ENCODE measurements at regions not wholly inside any gene's neighbourhood (a gene's known extent, or its start where the extent isn't known, plus 50 kb on each side); places are given as distances from the start of the nearest gene placed in this dataset.

DNA sequence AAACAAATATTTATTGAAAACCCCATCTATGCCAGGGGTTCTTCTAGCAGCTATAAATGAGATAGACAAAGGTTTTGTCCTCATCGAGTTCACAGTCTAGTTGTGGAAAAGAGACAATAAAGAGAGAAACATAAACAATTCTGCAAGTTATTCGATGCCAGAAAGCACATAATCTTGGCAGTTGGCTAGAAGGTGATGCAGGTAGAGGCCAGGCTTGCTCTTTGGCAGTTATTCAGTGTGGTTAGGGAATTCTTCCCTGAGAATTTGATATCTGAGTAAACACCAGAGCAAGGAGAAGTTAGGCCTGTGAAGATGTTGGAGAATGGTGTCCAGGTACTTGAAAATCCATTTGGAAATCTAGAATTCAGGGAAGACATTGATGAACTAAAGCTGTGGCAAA, 547.4 kb downstream of the SLC4A3 start:
- TF ChIP-seq, protein P1, sequence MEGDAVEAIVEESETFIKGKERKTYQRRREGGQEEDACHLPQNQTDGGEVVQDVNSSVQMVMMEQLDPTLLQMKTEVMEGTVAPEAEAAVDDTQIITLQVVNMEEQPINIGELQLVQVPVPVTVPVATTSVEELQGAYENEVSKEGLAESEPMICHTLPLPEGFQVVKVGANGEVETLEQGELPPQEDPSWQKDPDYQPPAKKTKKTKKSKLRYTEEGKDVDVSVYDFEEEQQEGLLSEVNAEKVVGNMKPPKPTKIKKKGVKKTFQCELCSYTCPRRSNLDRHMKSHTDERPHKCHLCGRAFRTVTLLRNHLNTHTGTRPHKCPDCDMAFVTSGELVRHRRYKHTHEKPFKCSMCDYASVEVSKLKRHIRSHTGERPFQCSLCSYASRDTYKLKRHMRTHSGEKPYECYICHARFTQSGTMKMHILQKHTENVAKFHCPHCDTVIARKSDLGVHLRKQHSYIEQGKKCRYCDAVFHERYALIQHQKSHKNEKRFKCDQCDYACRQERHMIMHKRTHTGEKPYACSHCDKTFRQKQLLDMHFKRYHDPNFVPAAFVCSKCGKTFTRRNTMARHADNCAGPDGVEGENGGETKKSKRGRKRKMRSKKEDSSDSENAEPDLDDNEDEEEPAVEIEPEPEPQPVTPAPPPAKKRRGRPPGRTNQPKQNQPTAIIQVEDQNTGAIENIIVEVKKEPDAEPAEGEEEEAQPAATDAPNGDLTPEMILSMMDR (IDR thresholded peaks at IDR 0.05), result no peak
- no peak for TF ChIP-seq ZFX (IDR thresholded peaks at IDR 0.05; ENCODE audit: borderline replicate concordance)

Measured in 22Rv1 (cell line).